ENCODE measurements at regions not wholly inside any gene's neighbourhood (a gene's known extent, or its start where the extent isn't known, plus 50 kb on each side); places are given as distances from the start of the nearest gene placed in this dataset.

DNA sequence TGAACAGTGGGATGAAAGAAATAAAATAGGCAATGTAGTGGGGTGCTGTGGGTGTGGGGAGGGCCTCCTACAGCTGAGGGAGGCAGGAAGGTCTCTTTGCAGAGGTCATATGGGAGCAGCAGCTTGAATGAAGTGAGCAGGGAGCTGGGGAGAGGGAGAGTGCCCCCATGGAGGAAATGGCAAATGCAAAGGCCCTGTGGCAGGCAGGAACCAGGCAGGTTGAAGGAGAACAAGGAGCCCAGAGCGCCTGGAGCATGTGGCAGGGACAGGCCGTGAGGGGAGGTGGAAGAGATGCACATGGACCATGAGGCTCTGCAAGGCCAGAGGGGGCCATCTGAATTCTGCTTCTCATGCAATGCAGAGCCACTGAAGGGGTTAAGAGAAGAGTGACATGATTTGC lies 191.8 kb downstream of the URI1 start:
- Histone ChIP-seq H3K4me1 (ENCODE audit: control insufficient read depth, low read length) (no peaks in the 10 kb centered on the region), H3K9me3 (ENCODE audit: control insufficient read depth, insufficient read depth, low read length) (no peaks in the 10 kb centered on the region), H3K9me2 (replicated peaks; ENCODE audit: control insufficient read depth, low read length) (no peaks in the 10 kb centered on the region), H3K27me3 (ENCODE audit: control insufficient read depth, low read length) (no peaks in the 10 kb centered on the region), H3K4me3 (ENCODE audit: low read length) (no peak overlapping the region), H3K27ac (ENCODE audit: low read depth, low read length) (no peak overlapping the region), H3F3A (ENCODE audit: control insufficient read depth, insufficient read depth) (no peaks in the 10 kb centered on the region), H3K4me2 (ENCODE audit: low read length) (no peak overlapping the region), H4K20me1 (ENCODE audit: control insufficient read depth, insufficient read depth, low read depth, low read length) (no peaks in the 10 kb centered on the region), H3K79me2 (ENCODE audit: control insufficient read depth, low read length) (no peaks in the 10 kb centered on the region), H3K36me3 (ENCODE audit: control insufficient read depth, low read length) (no peaks in the 10 kb centered on the region)
- TF ChIP-seq, protein P1, sequence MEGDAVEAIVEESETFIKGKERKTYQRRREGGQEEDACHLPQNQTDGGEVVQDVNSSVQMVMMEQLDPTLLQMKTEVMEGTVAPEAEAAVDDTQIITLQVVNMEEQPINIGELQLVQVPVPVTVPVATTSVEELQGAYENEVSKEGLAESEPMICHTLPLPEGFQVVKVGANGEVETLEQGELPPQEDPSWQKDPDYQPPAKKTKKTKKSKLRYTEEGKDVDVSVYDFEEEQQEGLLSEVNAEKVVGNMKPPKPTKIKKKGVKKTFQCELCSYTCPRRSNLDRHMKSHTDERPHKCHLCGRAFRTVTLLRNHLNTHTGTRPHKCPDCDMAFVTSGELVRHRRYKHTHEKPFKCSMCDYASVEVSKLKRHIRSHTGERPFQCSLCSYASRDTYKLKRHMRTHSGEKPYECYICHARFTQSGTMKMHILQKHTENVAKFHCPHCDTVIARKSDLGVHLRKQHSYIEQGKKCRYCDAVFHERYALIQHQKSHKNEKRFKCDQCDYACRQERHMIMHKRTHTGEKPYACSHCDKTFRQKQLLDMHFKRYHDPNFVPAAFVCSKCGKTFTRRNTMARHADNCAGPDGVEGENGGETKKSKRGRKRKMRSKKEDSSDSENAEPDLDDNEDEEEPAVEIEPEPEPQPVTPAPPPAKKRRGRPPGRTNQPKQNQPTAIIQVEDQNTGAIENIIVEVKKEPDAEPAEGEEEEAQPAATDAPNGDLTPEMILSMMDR (IDR thresholded peaks at IDR 0.05; ENCODE audit: low read depth, low read length, poor library complexity, severe bottlenecking) = no peak
- TF ChIP-seq EZH2phosphoT487 (IDR thresholded peaks at IDR 0.05; ENCODE audit: borderline replicate concordance, low read length) = no peak

DNA sequence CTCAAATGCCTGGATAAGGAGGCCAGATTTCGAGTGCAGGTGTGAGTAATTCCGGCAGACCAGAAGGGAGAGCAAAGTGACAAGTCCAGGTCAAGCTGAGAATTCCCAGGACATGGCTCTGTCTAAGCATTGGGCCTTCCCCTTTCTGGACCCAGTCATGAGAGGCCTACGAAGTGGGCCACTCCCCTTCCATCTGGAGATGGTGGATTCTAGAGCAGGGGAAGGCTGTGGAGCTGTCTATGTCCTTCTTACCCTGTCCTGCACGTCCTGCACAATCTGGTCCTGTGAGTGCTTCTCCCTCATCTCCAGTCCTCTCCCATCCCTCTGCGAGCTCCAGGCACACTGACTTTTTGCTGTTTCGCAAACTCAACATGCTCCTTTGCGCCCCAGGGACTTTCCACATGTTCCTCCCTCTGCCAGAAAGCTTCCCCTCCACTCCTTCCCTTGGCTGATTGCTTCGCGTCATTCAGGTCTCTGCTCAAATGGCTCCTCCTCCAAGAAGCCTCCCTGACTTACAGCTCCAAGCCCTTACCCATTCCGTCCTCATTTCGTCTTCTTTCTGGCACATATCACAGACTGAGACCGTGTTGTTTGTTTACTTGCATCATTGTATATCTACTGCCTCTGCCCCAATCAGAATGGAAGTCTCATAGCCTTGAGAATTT lies 193.2 kb downstream of the URI1 start:
- Histone ChIP-seq H3K4me1 (ENCODE audit: control insufficient read depth, low read length) (no peaks in the 10 kb centered on the region), H3K36me3 (ENCODE audit: control insufficient read depth, low read length) (no peaks in the 10 kb centered on the region), H3F3A (ENCODE audit: control insufficient read depth, insufficient read depth) (no peaks in the 10 kb centered on the region), H3K4me3 (ENCODE audit: low read length) (no peak overlapping the region), H3K27ac (ENCODE audit: low read depth, low read length) (no peak overlapping the region), H3K9me3 (ENCODE audit: control insufficient read depth, insufficient read depth, low read length) (no peaks in the 10 kb centered on the region), H3K9me2 (replicated peaks; ENCODE audit: control insufficient read depth, low read length) (no peaks in the 10 kb centered on the region), H4K20me1 (ENCODE audit: control insufficient read depth, insufficient read depth, low read depth, low read length) (no peaks in the 10 kb centered on the region), H3K4me2 (ENCODE audit: low read length) (no peak overlapping the region), H3K79me2 (ENCODE audit: control insufficient read depth, low read length) (no peaks in the 10 kb centered on the region), H3K27me3 (ENCODE audit: control insufficient read depth, low read length) (no peaks in the 10 kb centered on the region)
- no peak for TF ChIP-seq EZH2phosphoT487 (IDR thresholded peaks at IDR 0.05; ENCODE audit: borderline replicate concordance, low read length)
- TF ChIP-seq, protein P1 (IDR thresholded peaks at IDR 0.05; ENCODE audit: low read depth, low read length, poor library complexity, severe bottlenecking) = no peak

DNA sequence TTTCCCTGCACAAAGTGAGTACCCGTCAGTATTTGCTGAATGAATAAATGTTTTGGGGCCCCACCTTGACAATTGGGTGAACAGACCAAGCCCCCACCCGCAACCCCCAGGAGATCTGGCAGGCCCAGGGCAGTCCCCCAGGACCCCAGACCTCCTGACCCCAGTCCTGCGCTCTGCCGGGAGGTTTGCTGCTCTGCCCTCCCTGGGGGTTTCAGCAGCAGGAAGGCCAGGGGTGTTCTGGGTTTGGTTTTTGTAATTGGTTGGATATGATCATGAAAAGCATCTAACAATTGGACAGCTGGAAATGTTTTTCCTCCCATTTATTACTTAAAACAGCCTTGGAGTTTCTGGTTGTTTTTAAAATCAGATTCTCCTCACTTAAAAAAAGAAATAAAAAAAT lies 193.8 kb downstream of the URI1 start:
- Histone ChIP-seq H3K79me2 (ENCODE audit: control insufficient read depth, low read length) (no peaks in the 10 kb centered on the region), H3K4me1 (ENCODE audit: control insufficient read depth, low read length) (no peaks in the 10 kb centered on the region), H3K4me2 (ENCODE audit: low read length) (no peak overlapping the region), H3K9me2 (replicated peaks; ENCODE audit: control insufficient read depth, low read length) (no peaks in the 10 kb centered on the region), H3K27ac (ENCODE audit: low read depth, low read length) (no peak overlapping the region), H4K20me1 (ENCODE audit: control insufficient read depth, insufficient read depth, low read depth, low read length) (no peaks in the 10 kb centered on the region), H3F3A (ENCODE audit: control insufficient read depth, insufficient read depth) (no peaks in the 10 kb centered on the region), H3K36me3 (ENCODE audit: control insufficient read depth, low read length) (no peaks in the 10 kb centered on the region), H3K9me3 (ENCODE audit: control insufficient read depth, insufficient read depth, low read length) (no peaks in the 10 kb centered on the region), H3K27me3 (ENCODE audit: control insufficient read depth, low read length) (no peaks in the 10 kb centered on the region), H3K4me3 (ENCODE audit: low read length) (no peak overlapping the region)
- TF ChIP-seq EZH2phosphoT487 (IDR thresholded peaks at IDR 0.05; ENCODE audit: borderline replicate concordance, low read length) = no peak
- TF ChIP-seq, protein P1 (IDR thresholded peaks at IDR 0.05; ENCODE audit: low read depth, low read length, poor library complexity, severe bottlenecking) = no peak

All from DOHH2 (cell line).